Fibroblast of lung (primary cell): ENCODE measurements at regions not wholly inside any gene's neighbourhood (a gene's known extent, or its start where the extent isn't known, plus 50 kb on each side); places are given as distances from the start of the nearest gene placed in this dataset.

ENCODE experiments used
- CTCF ChIP-seq, 2 donors: IDR thresholded peaks in 1 of 2; conservative IDR thresholded peaks in 1 of 2; 1 replicate in 1 of 2; 2 replicates in 1 of 2; pipeline ENCODE4 v1.5.1; 2011 to 2012; ENCODE audit warnings: low read length in 2 of 2, control low read depth in 1 of 2, inconsistent platforms in 1 of 2, low read depth in 1 of 2, mild to moderate bottlenecking in 1 of 2
- EZH2 ChIP-seq: IDR thresholded peaks from 2 replicates; pipeline ENCODE4 v1.5.1; 2012; ENCODE audit warnings: low read length, control low read depth, mild to moderate bottlenecking; ENCODE audit errors: missing control alignments

GRCh38 chr16:51869176-51869575 lies 677.8 kb downstream of the TOX3 start:
- TF ChIP-seq CTCF (conservative IDR thresholded peaks at IDR 0.05 in 1 of 2, IDR thresholded peaks at IDR 0.05 in 1 of 2; ENCODE audit: low read depth in 1 of 2, low read length in 2 of 2) (no peak), EZH2 (no peak)
